GM23338 (cell line): ENCODE measurements at regions not wholly inside any gene's neighbourhood (a gene's known extent, or its start where the extent isn't known, plus 50 kb on each side); places are given as distances from the start of the nearest gene placed in this dataset.

Experiments
- ATAC-seq: fragments of 200-7000 bp; cut with Tn5 transposase; 3 replicates; pipeline ENCODE4 v1.9.1; 2020
- DNase-seq: peaks from one replicate; pipeline ENCODE4 v3.0.0-alpha.2; 2015; ENCODE audit warnings: low spot score
- H2AFZ ChIP-seq: fragments of 200-600 bp; sonication (generic); 2 replicates; pipeline ENCODE4 v1.8.0; 2016; ENCODE audit warnings: antibody characterized with exemption, mild to moderate bottlenecking, moderate library complexity
- H3F3A ChIP-seq: fragments of 200-600 bp; sonication (generic); replicated peaks from 2 replicates; pipeline ENCODE4 v1.8.0; 2017; ENCODE audit warnings: antibody characterized with exemption, mixed run types, low read depth
- H3K27ac ChIP-seq: fragments of 200-600 bp; sonication (generic); 2 replicates; pipeline ENCODE4 v1.6.1; 2016; ENCODE audit warnings: low read depth
- H3K27me3 ChIP-seq: fragments of 200-600 bp; sonication (generic); 2 replicates; pipeline ENCODE4 v1.8.0; 2016; ENCODE audit warnings: mild to moderate bottlenecking, mixed run types, moderate library complexity; ENCODE audit not compliant: insufficient read depth
- H3K36me3 ChIP-seq: fragments of 200-600 bp; sonication (generic); 2 replicates; pipeline ENCODE4 v1.8.0; 2016; ENCODE audit warnings: mild to moderate bottlenecking; ENCODE audit not compliant: insufficient read depth
- H3K4me1 ChIP-seq: fragments of 200-600 bp; sonication (generic); 2 replicates; pipeline ENCODE4 v1.8.0; 2016; ENCODE audit warnings: mild to moderate bottlenecking, moderate library complexity; ENCODE audit not compliant: insufficient read depth
- H3K4me2 ChIP-seq: fragments of 200-600 bp; sonication (generic); 2 replicates; pipeline ENCODE4 v1.7.1; 2017; ENCODE audit warnings: mixed run types
- H3K4me3 ChIP-seq: fragments of 200-600 bp; sonication (generic); 2 replicates; pipeline ENCODE4 v1.6.1; 2016; ENCODE audit warnings: mixed run types
- H3K79me2 ChIP-seq: fragments of 200-600 bp; sonication (generic); replicated peaks from 2 replicates; pipeline ENCODE4 v1.8.0; 2017; ENCODE audit warnings: mild to moderate bottlenecking; ENCODE audit not compliant: insufficient read depth
- H3K9me2 ChIP-seq: fragments of 200-600 bp; sonication (generic); 2 replicates; pipeline ENCODE4 v1.8.0; 2017; ENCODE audit not compliant: insufficient read depth
- H4K20me1 ChIP-seq: fragments of 200-600 bp; sonication (generic); replicated peaks from 2 replicates; pipeline ENCODE4 v1.8.0; 2017; ENCODE audit warnings: mild to moderate bottlenecking; ENCODE audit not compliant: insufficient read depth
- H3K27ac Mint-ChIP-seq: 2 replicates; pipeline ENCODE4 v1.8.0; 2020; ENCODE audit warnings: inconsistent platforms, mild to moderate bottlenecking, moderate library complexity, mixed read lengths
- H3K27me3 Mint-ChIP-seq: 3 replicates; pipeline ENCODE4 v1.8.0; 2022; ENCODE audit warnings: low read depth, mild to moderate bottlenecking, moderate library complexity, mixed read lengths, inconsistent platforms; ENCODE audit not compliant: insufficient read depth, poor library complexity
- H3K36me3 Mint-ChIP-seq: 3 replicates; pipeline ENCODE4 v1.8.0; 2021; ENCODE audit warnings: low read depth, mild to moderate bottlenecking, inconsistent platforms, moderate library complexity, mixed read lengths
- H3K4me1 Mint-ChIP-seq: 3 replicates; pipeline ENCODE4 v1.8.0; 2020; ENCODE audit warnings: mild to moderate bottlenecking, inconsistent platforms, mixed read lengths
- H3K4me3 Mint-ChIP-seq: 3 replicates; pipeline ENCODE4 v1.8.0; 2021; ENCODE audit warnings: moderate library complexity, mild to moderate bottlenecking, inconsistent platforms, mixed read lengths
- H3K9me3 Mint-ChIP-seq: 3 replicates; pipeline ENCODE4 v1.8.0; 2020; ENCODE audit warnings: moderate library complexity, mild to moderate bottlenecking, inconsistent platforms, mixed read lengths
- CREB1 ChIP-seq: fragments of 250-450 bp; sonication (Bioruptor Pico); IDR thresholded peaks from 2 replicates; pipeline ENCODE4 v1.5.0; 2020; ENCODE audit warnings: low read depth, mild to moderate bottlenecking, moderate library complexity
- CTCF ChIP-seq, 2 experiments: fragments of 200-600 bp in 1 of 2; sonication (generic) in 1 of 2; conservative IDR thresholded peaks; 2 replicates each; pipeline versions ENCODE4 v1.5.1 to v1.6.1; 2016 to 2017; ENCODE audit warnings: antibody characterized with exemption in 2 of 2, low read depth in 2 of 2, mild to moderate bottlenecking in 2 of 2, moderate library complexity in 1 of 2
- EZH2 ChIP-seq: fragments of 200-600 bp; sonication (generic); IDR thresholded peaks from one replicate; pipeline ENCODE4 v1.8.0; 2017; ENCODE audit warnings: antibody characterized with exemption, mild to moderate bottlenecking, low read depth; ENCODE audit not compliant: unreplicated experiment
- EZH2phosphoT487 ChIP-seq: fragments of 200-600 bp; sonication (generic); IDR thresholded peaks from one replicate; pipeline ENCODE4 v1.8.1; 2018; ENCODE audit warnings: antibody characterized with exemption; ENCODE audit not compliant: unreplicated experiment
- JUNB ChIP-seq: IDR thresholded peaks from one replicate; pipeline ENCODE4 v1.6.1; 2016; ENCODE audit warnings: antibody characterized with exemption; ENCODE audit not compliant: unreplicated experiment
- NANOG ChIP-seq: IDR thresholded peaks from 2 replicates; pipeline ENCODE4 v1.6.1; 2016; ENCODE audit warnings: antibody characterized with exemption, borderline replicate concordance
- POLR2AphosphoS5 ChIP-seq: IDR thresholded peaks from 2 replicates; pipeline ENCODE4 v1.6.1; 2016; ENCODE audit warnings: antibody characterized with exemption, low read depth
- STAT1 ChIP-seq: IDR thresholded peaks from one replicate; pipeline ENCODE4 v1.6.1; 2016; ENCODE audit warnings: antibody characterized with exemption; ENCODE audit not compliant: unreplicated experiment
- ZNF114 ChIP-seq: fragments of 250-450 bp; sonication (Bioruptor Pico); IDR thresholded peaks from 2 replicates; pipeline ENCODE4 v1.5.0; 2020; ENCODE audit warnings: mild to moderate bottlenecking, moderate library complexity
- ZNF331 ChIP-seq: fragments of 250-450 bp; sonication (Bioruptor Pico); IDR thresholded peaks from 2 replicates; pipeline ENCODE4 v1.5.0; 2020; ENCODE audit warnings: low read depth, mild to moderate bottlenecking, moderate library complexity
- ZNF462 ChIP-seq: fragments of 250-450 bp; sonication (Bioruptor Pico); IDR thresholded peaks from 2 replicates; pipeline ENCODE4 v1.5.0; 2020; ENCODE audit warnings: mild to moderate bottlenecking, moderate library complexity
- TF ChIP-seq, protein P1 (sequence below): IDR thresholded peaks from 2 replicates; pipeline ENCODE4 v1.6.1; 2016; ENCODE audit warnings: antibody characterized with exemption
- TF ChIP-seq, protein P2 (sequence below): IDR thresholded peaks from one replicate; pipeline ENCODE4 v1.6.1; 2018; ENCODE audit warnings: antibody characterized with exemption; ENCODE audit not compliant: unreplicated experiment

DNA sequence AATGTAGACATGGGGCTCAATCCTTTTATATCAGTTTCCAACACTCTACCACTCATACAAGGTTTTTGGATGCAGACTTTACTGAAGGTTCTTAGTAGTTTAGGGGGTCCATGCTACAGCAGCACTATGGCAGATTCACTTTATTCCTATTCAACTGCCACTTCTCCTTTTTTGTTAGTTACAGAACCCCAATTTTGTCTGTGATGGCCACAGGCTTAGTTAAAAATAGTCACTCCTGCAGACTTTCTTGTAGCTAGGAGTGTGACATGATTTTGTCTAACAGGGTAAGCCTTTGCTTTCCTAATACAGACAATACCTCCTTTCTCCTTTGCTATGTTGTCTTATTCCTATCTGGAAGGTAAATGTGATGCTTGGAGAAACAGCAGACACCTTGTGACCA, 90.0 kb upstream of the SLC24A3 start:
- DNase-seq = no peak
- H3K9me2 ChIP-seq = peaks cover 4% of the 10 kb centered on the region; the same call in 1 of the 2 replicates

More for the DNA sequence above, 90.0 kb upstream of the SLC24A3 start:
- TF ChIP-seq EZH2 = no peak
- TF ChIP-seq EZH2phosphoT487 = no peak
- TF ChIP-seq STAT1 = no peak
- no peak for TF ChIP-seq POLR2AphosphoS5
- no peak for TF ChIP-seq ZNF331
- TF ChIP-seq CTCF (conservative IDR thresholded peaks at IDR 0.05; ENCODE audit: low read depth in 2 of 2) = no peak
- no peak for TF ChIP-seq JUNB
- no peak for TF ChIP-seq CREB1
- TF ChIP-seq NANOG = no peak
- no peak for TF ChIP-seq ZNF114 (CRISPR knock-in tag)
- TF ChIP-seq, protein P1, sequence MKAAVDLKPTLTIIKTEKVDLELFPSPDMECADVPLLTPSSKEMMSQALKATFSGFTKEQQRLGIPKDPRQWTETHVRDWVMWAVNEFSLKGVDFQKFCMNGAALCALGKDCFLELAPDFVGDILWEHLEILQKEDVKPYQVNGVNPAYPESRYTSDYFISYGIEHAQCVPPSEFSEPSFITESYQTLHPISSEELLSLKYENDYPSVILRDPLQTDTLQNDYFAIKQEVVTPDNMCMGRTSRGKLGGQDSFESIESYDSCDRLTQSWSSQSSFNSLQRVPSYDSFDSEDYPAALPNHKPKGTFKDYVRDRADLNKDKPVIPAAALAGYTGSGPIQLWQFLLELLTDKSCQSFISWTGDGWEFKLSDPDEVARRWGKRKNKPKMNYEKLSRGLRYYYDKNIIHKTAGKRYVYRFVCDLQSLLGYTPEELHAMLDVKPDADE = no peak
- TF ChIP-seq, protein P2, sequence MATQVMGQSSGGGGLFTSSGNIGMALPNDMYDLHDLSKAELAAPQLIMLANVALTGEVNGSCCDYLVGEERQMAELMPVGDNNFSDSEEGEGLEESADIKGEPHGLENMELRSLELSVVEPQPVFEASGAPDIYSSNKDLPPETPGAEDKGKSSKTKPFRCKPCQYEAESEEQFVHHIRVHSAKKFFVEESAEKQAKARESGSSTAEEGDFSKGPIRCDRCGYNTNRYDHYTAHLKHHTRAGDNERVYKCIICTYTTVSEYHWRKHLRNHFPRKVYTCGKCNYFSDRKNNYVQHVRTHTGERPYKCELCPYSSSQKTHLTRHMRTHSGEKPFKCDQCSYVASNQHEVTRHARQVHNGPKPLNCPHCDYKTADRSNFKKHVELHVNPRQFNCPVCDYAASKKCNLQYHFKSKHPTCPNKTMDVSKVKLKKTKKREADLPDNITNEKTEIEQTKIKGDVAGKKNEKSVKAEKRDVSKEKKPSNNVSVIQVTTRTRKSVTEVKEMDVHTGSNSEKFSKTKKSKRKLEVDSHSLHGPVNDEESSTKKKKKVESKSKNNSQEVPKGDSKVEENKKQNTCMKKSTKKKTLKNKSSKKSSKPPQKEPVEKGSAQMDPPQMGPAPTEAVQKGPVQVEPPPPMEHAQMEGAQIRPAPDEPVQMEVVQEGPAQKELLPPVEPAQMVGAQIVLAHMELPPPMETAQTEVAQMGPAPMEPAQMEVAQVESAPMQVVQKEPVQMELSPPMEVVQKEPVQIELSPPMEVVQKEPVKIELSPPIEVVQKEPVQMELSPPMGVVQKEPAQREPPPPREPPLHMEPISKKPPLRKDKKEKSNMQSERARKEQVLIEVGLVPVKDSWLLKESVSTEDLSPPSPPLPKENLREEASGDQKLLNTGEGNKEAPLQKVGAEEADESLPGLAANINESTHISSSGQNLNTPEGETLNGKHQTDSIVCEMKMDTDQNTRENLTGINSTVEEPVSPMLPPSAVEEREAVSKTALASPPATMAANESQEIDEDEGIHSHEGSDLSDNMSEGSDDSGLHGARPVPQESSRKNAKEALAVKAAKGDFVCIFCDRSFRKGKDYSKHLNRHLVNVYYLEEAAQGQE = no peak
- TF ChIP-seq ZNF462 (CRISPR knock-in tag) = no peak
- no peaks in the 10 kb centered on the region for H3K9me3 Mint-ChIP-seq
- H3K27ac Mint-ChIP-seq = no peak overlapping the region
- ATAC-seq = no peak
- Histone ChIP-seq H3K79me2 (no peaks in the 10 kb centered on the region), H3K36me3 (no peaks in the 10 kb centered on the region), H3K4me2 (no peak overlapping the region), H2AFZ (no peak overlapping the region), H3F3A (no peaks in the 10 kb centered on the region), H3K27me3 (no peaks in the 10 kb centered on the region), H3K27ac (no peak overlapping the region), H3K4me1 (no peaks in the 10 kb centered on the region), H4K20me1 (no peaks in the 10 kb centered on the region), H3K4me3 (no peak overlapping the region)
- no peaks in the 10 kb centered on the region for H3K4me1 Mint-ChIP-seq
- H3K36me3 Mint-ChIP-seq = no peaks in the 10 kb centered on the region
- H3K27me3 Mint-ChIP-seq = no peaks in the 10 kb centered on the region
- no peak overlapping the region for H3K4me3 Mint-ChIP-seq
